NT2/D1 (cell line): ENCODE measurements at regions not wholly inside any gene's neighbourhood (a gene's known extent, or its start where the extent isn't known, plus 50 kb on each side); places are given as distances from the start of the nearest gene placed in this dataset.

ENCODE experiments used
- SUZ12 ChIP-seq: IDR thresholded peaks from 2 replicates; pipeline ENCODE4 v1.6.1; 2011; ENCODE audit not compliant: insufficient read length, insufficient read depth; ENCODE audit errors: extremely low read depth
- YY1 ChIP-seq: IDR thresholded peaks from 2 replicates; pipeline ENCODE4 v1.6.1; 2011; ENCODE audit not compliant: insufficient read length, insufficient read depth
- ZNF274 ChIP-seq: IDR thresholded peaks from 2 replicates; pipeline ENCODE4 v1.6.1; 2011; ENCODE audit warnings: mild to moderate bottlenecking, low read depth, low read length

DNA sequence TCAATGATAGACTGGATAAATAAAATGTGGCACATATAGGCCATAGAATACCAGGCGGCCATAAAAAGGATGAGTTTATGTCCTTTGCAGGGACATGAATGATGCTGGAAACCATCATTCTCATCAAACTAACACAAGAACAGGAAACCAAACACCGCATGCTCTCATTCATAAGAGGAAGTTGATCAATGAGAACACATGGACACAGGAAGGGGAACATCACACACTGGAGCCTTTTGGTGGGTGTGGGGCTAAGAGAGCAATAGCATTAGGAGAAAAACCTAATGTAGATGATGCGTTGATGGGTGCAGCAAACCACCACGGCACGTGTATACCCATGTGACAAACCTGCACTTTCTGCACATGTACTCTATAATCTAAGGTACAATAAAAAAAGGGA, 883.4 kb upstream of the PRMT6 start:
- no peak for TF ChIP-seq YY1
- no peak for TF ChIP-seq SUZ12
- no peak for TF ChIP-seq ZNF274
